Activated CD4-positive, alpha-beta memory T cell treated with anti-CD3 and anti-CD28 coated beads for 36 hours (primary cell): ENCODE measurements at regions not wholly inside any gene's neighbourhood (a gene's known extent, or its start where the extent isn't known, plus 50 kb on each side); places are given as distances from the start of the nearest gene placed in this dataset.

Source experiments
- CTCF ChIA-PET: fragments of 350-600 bp; sonication (Branson Sonifier 250); formaldehyde crosslinking; loops from one replicate; lab custom pipeline; 2021; ENCODE audit warnings: antibody characterized with exemption, inconsistent platforms; lab: Charles Lee
- POLR2A ChIA-PET: fragments of 350-600 bp; sonication (Branson Sonifier 250); formaldehyde crosslinking; loops from one replicate; lab custom pipeline; 2021; ENCODE audit warnings: antibody characterized with exemption; lab: Charles Lee
- DNase-seq: peaks from one replicate; pipeline ENCODE4 v3.0.0-alpha.2; 2020
- H3K27ac Mint-ChIP-seq: one replicate; pipeline ENCODE4 v1.8.0; 2021; ENCODE audit warnings: mixed read lengths
- H3K27me3 Mint-ChIP-seq: one replicate; pipeline ENCODE4 v1.8.0; 2021; ENCODE audit warnings: mixed read lengths
- H3K36me3 Mint-ChIP-seq: one replicate; pipeline ENCODE4 v1.8.0; 2021; ENCODE audit warnings: mixed read lengths
- H3K4me1 Mint-ChIP-seq: one replicate; pipeline ENCODE4 v1.8.0; 2021; ENCODE audit warnings: low read depth, mixed read lengths
- H3K4me3 Mint-ChIP-seq: one replicate; pipeline ENCODE4 v1.8.0; 2021; ENCODE audit warnings: mild to moderate bottlenecking, mixed read lengths
- H3K9me3 Mint-ChIP-seq: one replicate; pipeline ENCODE4 v1.8.0; 2021; ENCODE audit warnings: mixed read lengths
- intact Hi-C: fragments of 100-400 bp; cut with micrococcal nuclease; formaldehyde crosslinking; loops from one replicate; pipeline ENCODE4 v1.15.1; 2023

DNA sequence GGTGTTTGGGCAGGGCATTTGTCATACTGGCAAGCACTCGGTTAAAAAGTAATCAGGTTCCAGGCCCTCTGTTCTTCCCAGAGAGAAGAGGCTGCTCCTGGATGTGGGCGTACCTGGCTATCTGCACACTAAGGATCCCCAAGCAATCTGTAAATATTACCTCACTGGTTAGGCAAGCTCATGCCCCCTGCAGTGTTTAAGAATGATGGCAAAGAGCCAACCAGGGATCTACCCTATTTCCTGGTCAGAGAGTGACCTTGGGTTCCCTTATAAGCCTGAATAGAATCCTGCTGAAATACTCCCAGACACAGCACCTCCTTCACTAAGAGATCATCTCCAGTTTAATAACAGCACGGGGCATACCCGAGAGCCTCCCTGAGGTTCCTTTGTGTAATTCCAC lies 181.2 kb downstream of the PIK3R1 start:
- Mint-ChIP-seq H3K27ac (no peak overlapping the region), H3K4me1 (peaks cover 13% of the 10 kb centered on the region), H3K4me3 (no peak overlapping the region), H3K27me3 (no peaks in the 10 kb centered on the region), H3K36me3 (no peaks in the 10 kb centered on the region), H3K9me3 (peaks cover 9% of the 10 kb centered on the region)
- CTCF ChIA-PET, result no interaction called here
- POLR2A ChIA-PET, result no interaction called here
- no peak for DNase-seq
- intact Hi-C loops, result no loop called here

DNA sequence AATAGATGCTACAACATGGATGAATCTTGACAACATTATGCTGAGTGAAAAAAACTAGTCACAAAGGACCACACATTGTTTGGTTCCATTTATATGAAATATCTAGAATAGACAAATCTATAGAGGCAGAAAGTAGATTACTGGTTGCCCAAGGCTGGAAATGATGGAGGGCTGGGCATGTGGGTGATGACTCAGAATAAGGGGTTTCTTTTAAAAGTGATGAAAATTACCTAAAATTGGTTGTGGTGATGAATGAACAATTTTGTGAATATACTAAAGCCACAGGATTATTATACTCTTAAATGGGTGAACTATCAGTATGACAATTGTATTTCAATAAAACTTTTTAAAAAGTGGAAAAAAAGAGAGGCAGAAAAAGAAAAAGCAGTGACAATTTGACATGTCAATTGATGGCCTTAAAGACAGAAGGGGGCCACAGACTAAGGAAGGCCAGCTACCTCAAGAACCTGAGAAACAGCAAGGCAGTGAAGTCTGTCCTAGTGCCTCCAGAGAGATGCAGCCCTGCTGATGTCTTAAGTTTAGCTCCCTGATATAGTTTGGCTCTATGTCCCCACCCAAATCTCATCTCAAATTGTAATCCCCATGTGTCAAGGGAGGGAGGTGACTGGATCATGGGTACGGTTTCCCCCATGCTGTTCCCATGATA lies 182.7 kb downstream of the PIK3R1 start:
- CTCF ChIA-PET, result interaction anchor here (0.7 kb wide), 1 partner anchor 112 kb away, joined by 3 read pairs; no protein-coding TSS in a partner anchor
- Mint-ChIP-seq H3K36me3 (no peaks in the 10 kb centered on the region), H3K27ac (no peak overlapping the region), H3K4me3 (no peak overlapping the region), H3K9me3 (peaks cover 5% of the 10 kb centered on the region), H3K4me1 (peaks cover 4% of the 10 kb centered on the region), H3K27me3 (no peaks in the 10 kb centered on the region)
- POLR2A ChIA-PET, result no interaction called here
- intact Hi-C loops, result loop anchor here (1.0 kb wide), 1 partner anchor 55 kb away; no protein-coding TSS in a partner anchor
- peak; percentile 28 for DNase-seq

DNA sequence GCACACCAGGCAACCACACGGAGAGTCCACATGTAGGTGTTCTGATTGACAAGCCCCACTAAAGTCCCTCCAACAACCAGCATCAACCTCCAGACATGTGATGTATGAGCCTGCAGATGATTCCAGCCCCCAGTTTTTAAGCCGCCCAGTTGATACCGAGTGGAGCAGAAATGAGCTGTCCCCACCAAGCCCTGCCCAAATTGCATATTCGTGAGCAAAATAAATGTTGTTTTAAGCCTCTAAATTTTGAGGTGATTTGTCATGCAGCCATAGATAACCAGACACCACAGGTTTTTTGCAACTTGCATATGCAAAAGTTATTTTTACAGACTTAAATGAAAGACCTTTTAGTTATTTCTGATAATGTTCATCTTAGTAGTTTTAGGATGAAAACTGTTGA lies 187.7 kb downstream of the PIK3R1 start:
- no peak overlapping the region for H3K27ac Mint-ChIP-seq
- H3K9me3 Mint-ChIP-seq, result no peaks in the 10 kb centered on the region
- peaks cover 23% of the 10 kb centered on the region for H3K4me1 Mint-ChIP-seq
- no peak for DNase-seq
- ChIA-PET CTCF (no interaction called here), POLR2A (no interaction called here)
- H3K27me3 Mint-ChIP-seq, result no peaks in the 10 kb centered on the region
- no peaks in the 10 kb centered on the region for H3K36me3 Mint-ChIP-seq
- intact Hi-C loops, result no loop called here
- H3K4me3 Mint-ChIP-seq, result no peak overlapping the region

DNA sequence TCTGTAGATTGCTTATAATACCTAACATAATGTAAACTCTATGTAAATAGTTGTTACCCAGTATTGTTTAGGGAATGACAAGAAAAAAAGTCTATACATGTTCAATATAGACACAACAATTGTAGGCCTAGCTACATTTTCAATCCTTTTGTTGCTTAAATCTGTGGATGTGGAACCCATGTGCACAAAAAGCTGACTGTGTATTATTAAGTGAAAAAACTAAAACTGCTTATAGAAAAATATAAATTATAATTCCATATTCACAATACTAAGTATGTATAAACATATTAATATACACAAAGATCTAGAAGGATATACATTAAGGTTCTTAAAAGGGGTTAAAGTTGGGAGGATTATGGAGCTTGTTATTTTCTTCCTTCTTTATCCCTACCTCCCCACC lies 188.7 kb downstream of the PIK3R1 start:
- intact Hi-C loops, result no loop called here
- no peaks in the 10 kb centered on the region for H3K9me3 Mint-ChIP-seq
- no peaks in the 10 kb centered on the region for H3K36me3 Mint-ChIP-seq
- no peaks in the 10 kb centered on the region for H3K27me3 Mint-ChIP-seq
- no peak overlapping the region for H3K4me3 Mint-ChIP-seq
- POLR2A ChIA-PET, result interaction anchor here (0.6 kb wide), 1 partner anchor 26 kb away, joined by 3 read pairs; no protein-coding TSS in a partner anchor
- H3K4me1 Mint-ChIP-seq, result peaks cover 23% of the 10 kb centered on the region
- DNase-seq, result no peak
- CTCF ChIA-PET, result interaction anchor here (0.8 to 3.2 kb wide), 2 partner anchors 15 to 117 kb away, joined by 3 to 19 read pairs; no protein-coding TSS in a partner anchor
- H3K27ac Mint-ChIP-seq, result no peak overlapping the region

DNA sequence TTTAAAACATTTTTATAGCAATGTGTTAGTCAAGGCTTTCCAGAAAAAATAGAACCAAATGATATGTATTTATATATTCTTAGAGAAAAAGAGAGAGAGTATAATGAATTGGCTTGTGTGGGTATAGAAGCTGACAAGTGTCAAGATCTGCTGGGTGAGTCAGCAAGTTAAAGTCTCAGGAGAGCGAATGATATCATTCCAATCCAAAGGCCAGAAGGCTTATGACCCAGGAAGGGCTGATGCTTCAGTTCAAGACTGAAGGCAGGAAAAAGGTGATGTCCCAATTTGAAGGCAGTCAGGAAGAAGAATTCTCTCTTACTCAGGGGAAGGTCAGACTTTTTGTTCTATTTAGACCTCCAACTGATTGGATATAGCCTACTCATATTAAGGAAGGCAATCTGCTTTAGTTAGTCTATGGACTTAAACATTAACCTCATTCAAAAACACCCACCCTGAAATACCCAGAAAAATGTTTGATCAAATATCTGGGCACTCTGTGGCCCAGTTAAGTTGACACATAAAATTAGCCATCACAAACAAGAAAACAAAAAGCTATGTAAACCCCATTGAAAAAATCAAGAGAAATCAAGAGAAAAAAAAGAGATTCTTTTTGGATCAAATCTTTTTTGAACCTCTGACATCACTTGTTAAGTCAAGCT lies 189.6 kb downstream of the PIK3R1 start:
- H3K36me3 Mint-ChIP-seq, result no peaks in the 10 kb centered on the region
- POLR2A ChIA-PET, result no interaction called here
- CTCF ChIA-PET, result interaction anchor here (3.2 kb wide), 1 partner anchor 118 kb away, joined by 19 read pairs; no protein-coding TSS in a partner anchor
- no peaks in the 10 kb centered on the region for H3K27me3 Mint-ChIP-seq
- DNase-seq, result no peak
- no peak overlapping the region for H3K27ac Mint-ChIP-seq
- peaks cover 23% of the 10 kb centered on the region for H3K4me1 Mint-ChIP-seq
- intact Hi-C loops, result no loop called here
- H3K9me3 Mint-ChIP-seq, result no peaks in the 10 kb centered on the region
- H3K4me3 Mint-ChIP-seq, result no peak overlapping the region

DNA sequence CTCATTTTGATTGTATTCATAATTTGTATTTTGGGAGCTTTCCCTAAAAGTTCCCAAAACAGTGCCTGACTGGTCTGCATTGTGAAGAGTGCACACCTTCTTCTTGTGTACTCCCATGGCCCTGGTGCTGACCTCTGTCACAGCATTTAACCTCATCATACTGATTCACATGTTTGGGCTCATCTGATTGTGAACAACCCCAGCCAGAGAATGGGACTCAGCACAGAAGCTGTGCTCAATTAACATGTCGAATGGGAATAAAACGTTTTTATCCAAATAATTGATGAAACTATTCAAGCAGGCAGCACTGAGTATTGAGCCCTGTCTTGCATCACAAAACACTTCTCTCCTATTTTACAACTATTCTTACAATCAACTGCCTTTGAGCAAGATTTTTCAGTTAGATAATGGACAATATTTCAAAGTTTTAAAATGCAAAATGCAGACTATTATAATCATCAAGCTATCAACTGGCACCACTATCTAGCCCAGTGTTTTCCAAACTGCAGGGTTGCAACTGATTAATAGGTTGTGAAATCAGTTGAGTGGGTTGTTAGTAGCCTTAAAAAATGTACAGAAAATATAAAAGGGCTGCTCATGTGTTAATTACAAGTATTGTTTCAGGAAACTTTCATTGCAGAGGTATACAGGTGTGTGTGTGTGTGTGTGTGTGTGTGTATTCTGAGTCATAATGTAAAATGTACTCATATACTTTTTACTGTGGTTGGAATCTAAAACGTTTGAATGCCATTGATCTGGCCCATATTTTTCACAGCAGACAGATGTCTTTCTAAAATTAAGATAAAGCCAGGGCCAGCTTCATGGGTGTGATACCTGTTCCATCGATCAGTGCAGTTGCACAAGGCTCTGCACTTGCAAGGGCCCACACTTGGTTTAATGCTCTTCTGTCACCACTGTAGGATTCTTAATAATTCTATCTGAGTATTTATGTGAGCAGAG lies 190.5 kb downstream of the PIK3R1 start:
- no peaks in the 10 kb centered on the region for H3K9me3 Mint-ChIP-seq
- no peaks in the 10 kb centered on the region for H3K27me3 Mint-ChIP-seq
- intact Hi-C loops, result loop anchor here (1.0 to 2.0 kb wide), 2 partner anchors 19 to 28 kb away; no protein-coding TSS in a partner anchor
- CTCF ChIA-PET, result interaction anchor here (3.2 kb wide), 1 partner anchor 119 kb away, joined by 19 read pairs; no protein-coding TSS in a partner anchor
- H3K27ac Mint-ChIP-seq, result no peak overlapping the region
- H3K36me3 Mint-ChIP-seq, result no peaks in the 10 kb centered on the region
- DNase-seq, result no peak
- no peak overlapping the region for H3K4me3 Mint-ChIP-seq
- peaks cover 23% of the 10 kb centered on the region for H3K4me1 Mint-ChIP-seq
- POLR2A ChIA-PET, result interaction anchor here (0.8 kb wide), 1 partner anchor 36 kb away, joined by 3 read pairs; no protein-coding TSS in a partner anchor

DNA sequence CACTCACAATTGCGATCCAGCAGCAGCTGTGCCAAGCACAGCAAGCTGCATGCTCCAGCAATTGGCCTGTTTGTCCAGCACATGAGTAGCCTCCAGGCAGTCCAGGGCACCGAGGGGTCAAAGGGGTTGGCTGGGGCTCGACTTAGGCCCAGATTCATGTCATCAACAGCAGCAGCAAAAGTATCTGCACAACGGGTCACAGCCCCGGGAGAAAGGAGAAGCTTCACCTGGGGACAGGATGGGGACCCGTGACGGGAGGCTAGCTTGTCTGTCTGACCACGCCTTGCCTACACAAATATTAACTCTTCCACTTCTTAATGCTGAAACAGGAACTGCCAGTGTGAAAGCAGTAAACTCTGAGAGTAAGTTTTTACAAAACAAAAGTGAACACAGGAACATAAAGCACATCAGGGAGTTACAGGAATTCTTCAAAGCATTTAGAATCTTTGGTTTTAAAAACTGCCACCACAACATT lies 191.2 kb downstream of the PIK3R1 start:
- H3K27me3 Mint-ChIP-seq, result no peaks in the 10 kb centered on the region
- ChIA-PET CTCF (interaction anchor here (3.2 kb wide), 1 partner anchor 119 kb away, joined by 19 read pairs; no protein-coding TSS in a partner anchor), POLR2A (interaction anchor here (0.8 kb wide), 1 partner anchor 37 kb away, joined by 3 read pairs; no protein-coding TSS in a partner anchor)
- peaks cover 23% of the 10 kb centered on the region for H3K4me1 Mint-ChIP-seq
- no peaks in the 10 kb centered on the region for H3K9me3 Mint-ChIP-seq
- DNase-seq, result no peak
- H3K36me3 Mint-ChIP-seq, result no peaks in the 10 kb centered on the region
- intact Hi-C loops, result loop anchor here (1.0 to 2.0 kb wide), 2 partner anchors 18 to 27 kb away; no protein-coding TSS in a partner anchor
- no peak overlapping the region for H3K4me3 Mint-ChIP-seq
- H3K27ac Mint-ChIP-seq, result no peak overlapping the region

DNA sequence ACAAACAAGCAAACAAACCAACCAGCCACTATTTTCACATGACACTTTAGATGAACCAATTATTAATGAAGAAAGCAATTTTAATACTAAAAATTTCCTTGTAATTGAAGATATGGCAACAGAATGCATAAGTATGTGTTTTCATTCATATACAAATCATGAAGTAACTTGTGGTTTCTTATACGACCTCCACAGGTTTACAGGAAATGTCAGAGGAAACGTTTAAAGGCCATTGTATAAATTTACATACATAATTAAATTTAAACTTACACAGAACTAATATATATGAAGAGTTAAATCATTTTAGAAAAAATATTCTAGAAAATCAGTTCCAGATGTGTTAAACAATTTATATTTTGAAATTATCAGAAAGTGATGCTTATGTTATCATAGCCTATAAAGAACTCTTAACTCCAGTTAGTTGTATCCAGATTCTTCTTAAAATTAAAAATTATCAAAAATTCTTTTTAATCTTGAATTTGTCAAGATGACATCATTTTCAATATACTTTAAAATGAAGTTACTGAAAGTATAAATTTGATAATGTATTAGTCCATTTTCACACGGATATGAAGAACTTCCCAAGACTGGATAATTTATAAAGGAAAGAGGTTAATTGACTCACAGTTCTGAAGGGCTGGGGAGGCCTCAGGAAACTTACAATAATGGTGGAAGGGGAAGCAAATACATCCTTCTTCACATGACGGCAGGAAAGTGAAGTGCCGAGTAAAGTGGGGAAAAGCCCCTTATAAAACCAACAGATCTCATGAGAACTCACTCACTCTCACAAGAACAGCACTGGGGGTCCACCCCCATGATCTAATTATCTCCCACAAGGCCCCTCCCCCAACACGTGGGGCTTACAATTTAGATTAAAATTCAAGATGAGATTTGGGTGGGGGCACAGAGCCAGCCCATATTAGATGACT lies 192.0 kb downstream of the PIK3R1 start:
- no peaks in the 10 kb centered on the region for H3K27me3 Mint-ChIP-seq
- H3K4me1 Mint-ChIP-seq, result peaks cover 23% of the 10 kb centered on the region
- intact Hi-C loops, result loop anchor here (2.0 kb wide), 1 partner anchor 17 kb away; no protein-coding TSS in a partner anchor
- no peaks in the 10 kb centered on the region for H3K36me3 Mint-ChIP-seq
- POLR2A ChIA-PET, result no interaction called here
- no peaks in the 10 kb centered on the region for H3K9me3 Mint-ChIP-seq
- CTCF ChIA-PET, result interaction anchor here (3.2 kb wide), 1 partner anchor 120 kb away, joined by 19 read pairs; no protein-coding TSS in a partner anchor
- no peak for DNase-seq
- no peak overlapping the region for H3K27ac Mint-ChIP-seq
- H3K4me3 Mint-ChIP-seq, result no peak overlapping the region

DNA sequence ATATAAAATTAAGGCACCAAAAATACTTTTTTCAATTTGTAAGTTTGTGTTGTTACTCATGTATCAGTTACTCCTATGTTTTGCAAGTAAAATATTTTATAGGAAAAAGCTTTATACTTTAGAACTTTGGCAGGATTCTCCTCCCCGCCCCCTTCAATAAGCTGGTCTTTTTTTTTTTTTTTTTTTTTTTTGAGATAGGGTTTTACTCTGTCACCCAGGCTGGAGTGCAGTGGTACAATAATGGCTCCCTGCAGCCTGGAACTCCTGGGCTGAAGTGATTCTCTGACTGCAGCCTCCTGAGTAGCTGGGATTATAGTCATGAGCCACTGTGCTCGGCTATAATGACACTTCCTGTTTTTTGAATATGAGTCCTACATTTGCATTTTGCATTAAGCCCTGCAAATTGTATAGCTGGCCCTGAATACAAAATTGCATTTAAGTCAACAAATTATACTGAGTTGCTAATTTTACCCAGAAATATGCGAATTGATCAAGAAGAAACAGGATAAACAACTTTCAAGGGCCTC lies 192.9 kb downstream of the PIK3R1 start:
- ChIA-PET CTCF (no interaction called here), POLR2A (no interaction called here)
- Mint-ChIP-seq H3K36me3 (no peaks in the 10 kb centered on the region), H3K27me3 (no peaks in the 10 kb centered on the region), H3K27ac (no peak overlapping the region), H3K4me1 (peaks cover 23% of the 10 kb centered on the region), H3K9me3 (no peaks in the 10 kb centered on the region), H3K4me3 (no peak overlapping the region)
- intact Hi-C loops, result no loop called here
- no peak for DNase-seq

DNA sequence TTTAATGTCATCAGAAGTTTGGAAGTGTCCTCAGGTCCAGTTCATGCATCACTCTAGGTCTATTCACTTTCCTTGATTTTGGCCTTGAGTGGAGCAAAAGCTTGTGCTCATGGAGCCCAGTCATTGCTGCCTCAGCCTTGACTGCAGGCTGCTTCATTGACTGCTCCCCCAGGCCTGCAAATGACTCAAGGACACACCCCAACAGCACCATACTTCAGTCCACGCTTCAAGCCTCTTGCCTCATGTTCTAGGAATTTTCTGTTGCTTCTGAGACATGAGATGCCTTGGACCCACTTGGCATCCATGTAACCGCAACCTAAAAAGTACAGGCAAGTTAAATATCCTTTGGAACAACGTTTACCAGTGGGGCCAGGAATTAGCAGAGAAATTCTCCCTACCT lies 193.7 kb downstream of the PIK3R1 start:
- Mint-ChIP-seq H3K36me3 (no peaks in the 10 kb centered on the region), H3K27ac (no peak overlapping the region), H3K9me3 (no peaks in the 10 kb centered on the region), H3K27me3 (no peaks in the 10 kb centered on the region), H3K4me1 (peaks cover 23% of the 10 kb centered on the region), H3K4me3 (no peak overlapping the region)
- intact Hi-C loops, result no loop called here
- POLR2A ChIA-PET, result no interaction called here
- no peak for DNase-seq
- CTCF ChIA-PET, result no interaction called here
